GM23338 (cell line): ENCODE measurements at regions not wholly inside any gene's neighbourhood (a gene's known extent, or its start where the extent isn't known, plus 50 kb on each side); places are given as distances from the start of the nearest gene placed in this dataset.

Experiments
- CREB1 ChIP-seq: fragments of 250-450 bp; sonication (Bioruptor Pico); IDR thresholded peaks from 2 replicates; pipeline ENCODE4 v1.5.0; 2020; ENCODE audit warnings: low read depth, mild to moderate bottlenecking, moderate library complexity
- EZH2 ChIP-seq: fragments of 200-600 bp; sonication (generic); IDR thresholded peaks from one replicate; pipeline ENCODE4 v1.8.0; 2017; ENCODE audit warnings: antibody characterized with exemption, mild to moderate bottlenecking, low read depth; ENCODE audit not compliant: unreplicated experiment
- ZNF114 ChIP-seq: fragments of 250-450 bp; sonication (Bioruptor Pico); IDR thresholded peaks from 2 replicates; pipeline ENCODE4 v1.5.0; 2020; ENCODE audit warnings: mild to moderate bottlenecking, moderate library complexity
- TF ChIP-seq, protein P1 (sequence below), 2 experiments: fragments of 200-600 bp in 1 of 2; sonication (generic) in 1 of 2; conservative IDR thresholded peaks; 2 replicates each; pipeline versions ENCODE4 v1.5.1 to v1.6.1; 2016 to 2017; ENCODE audit warnings: antibody characterized with exemption in 2 of 2, low read depth in 2 of 2, mild to moderate bottlenecking in 2 of 2, moderate library complexity in 1 of 2

DNA sequence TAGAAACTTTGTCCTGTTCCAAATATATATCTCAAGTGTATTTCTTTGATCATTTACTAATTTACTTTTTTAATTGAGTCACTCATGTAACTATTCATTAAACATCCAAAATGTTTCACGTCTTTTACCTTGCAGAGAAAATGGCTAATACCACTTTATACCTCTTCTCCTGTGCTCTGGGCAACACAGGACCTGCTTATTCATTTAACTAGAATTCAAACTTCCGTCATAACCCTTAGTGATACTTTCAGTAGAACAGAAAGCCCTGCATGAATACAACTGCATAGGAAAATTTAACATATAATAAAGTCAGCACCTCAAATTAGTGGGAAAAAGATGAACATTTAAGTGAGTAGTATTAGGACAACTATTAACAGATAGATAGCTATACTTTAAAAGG lies 205.2 kb downstream of the MREG start:
- TF ChIP-seq, protein P1, sequence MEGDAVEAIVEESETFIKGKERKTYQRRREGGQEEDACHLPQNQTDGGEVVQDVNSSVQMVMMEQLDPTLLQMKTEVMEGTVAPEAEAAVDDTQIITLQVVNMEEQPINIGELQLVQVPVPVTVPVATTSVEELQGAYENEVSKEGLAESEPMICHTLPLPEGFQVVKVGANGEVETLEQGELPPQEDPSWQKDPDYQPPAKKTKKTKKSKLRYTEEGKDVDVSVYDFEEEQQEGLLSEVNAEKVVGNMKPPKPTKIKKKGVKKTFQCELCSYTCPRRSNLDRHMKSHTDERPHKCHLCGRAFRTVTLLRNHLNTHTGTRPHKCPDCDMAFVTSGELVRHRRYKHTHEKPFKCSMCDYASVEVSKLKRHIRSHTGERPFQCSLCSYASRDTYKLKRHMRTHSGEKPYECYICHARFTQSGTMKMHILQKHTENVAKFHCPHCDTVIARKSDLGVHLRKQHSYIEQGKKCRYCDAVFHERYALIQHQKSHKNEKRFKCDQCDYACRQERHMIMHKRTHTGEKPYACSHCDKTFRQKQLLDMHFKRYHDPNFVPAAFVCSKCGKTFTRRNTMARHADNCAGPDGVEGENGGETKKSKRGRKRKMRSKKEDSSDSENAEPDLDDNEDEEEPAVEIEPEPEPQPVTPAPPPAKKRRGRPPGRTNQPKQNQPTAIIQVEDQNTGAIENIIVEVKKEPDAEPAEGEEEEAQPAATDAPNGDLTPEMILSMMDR (conservative IDR thresholded peaks at IDR 0.05; ENCODE audit: low read depth in 2 of 2), result no peak
- TF ChIP-seq ZNF114 (CRISPR knock-in tag) (no peak), CREB1 (CRISPR knock-in tag) (no peak), EZH2 (no peak)
